Mammary epithelial cell (primary cell): ENCODE measurements at regions not wholly inside any gene's neighbourhood (a gene's known extent, or its start where the extent isn't known, plus 50 kb on each side); places are given as distances from the start of the nearest gene placed in this dataset.

Source experiments
- CTCF ChIP-seq, 2 donors: IDR thresholded peaks in 1 of 2; conservative IDR thresholded peaks in 1 of 2; 2 replicates each; pipeline ENCODE4 v1.5.1; 2011 to 2012; ENCODE audit warnings: inconsistent platforms in 2 of 2, low read length in 2 of 2, mild to moderate bottlenecking in 2 of 2, control low read depth in 1 of 2, low read depth in 1 of 2; ENCODE audit not compliant: insufficient read depth in 1 of 2; ENCODE audit errors: extremely low read depth in 1 of 2
- EZH2 ChIP-seq: IDR thresholded peaks from 2 replicates; pipeline ENCODE4 v1.6.1; 2012; ENCODE audit warnings: low read length, inconsistent platforms, borderline replicate concordance

GRCh38 chr2:52264911-52265310 is 1233.0 kb upstream of the NRXN1 start:
- TF ChIP-seq CTCF (conservative IDR thresholded peaks at IDR 0.05 in 1 of 2, IDR thresholded peaks at IDR 0.05 in 1 of 2; ENCODE audit: extremely low read depth in 1 of 2, insufficient read depth in 1 of 2, low read depth in 1 of 2, low read length in 2 of 2) (no peak), EZH2 (no peak)
